Smooth muscle cell (in vitro differentiated cells): ENCODE measurements at regions not wholly inside any gene's neighbourhood (a gene's known extent, or its start where the extent isn't known, plus 50 kb on each side); places are given as distances from the start of the nearest gene placed in this dataset.

Experiments used
- DNase-seq: peaks from one replicate; lab custom pipeline; 2025; ENCODE audit not compliant: unreplicated experiment; lab: John Stamatoyannopoulos, UW
- H2AFZ ChIP-seq: fragments of 200-600 bp; sonication (generic); 2 replicates; pipeline ENCODE4 v1.6.0; 2016; ENCODE audit warnings: antibody characterized with exemption, low read depth, mild to moderate bottlenecking
- H3F3A ChIP-seq: fragments of 200-600 bp; sonication (generic); 2 replicates; pipeline ENCODE4 v1.6.0; 2017; ENCODE audit warnings: antibody characterized with exemption, low read depth
- H3K27ac ChIP-seq: fragments of 200-600 bp; sonication (generic); 2 replicates; pipeline ENCODE4 v1.5.1; 2016; ENCODE audit warnings: low read depth, mild to moderate bottlenecking
- H3K27me3 ChIP-seq: fragments of 200-600 bp; sonication (generic); 2 replicates; pipeline ENCODE4 v1.6.1; 2016; ENCODE audit warnings: low read depth, mild to moderate bottlenecking
- H3K36me3 ChIP-seq: fragments of 200-600 bp; sonication (generic); 2 replicates; pipeline ENCODE4 v1.5.1; 2016; ENCODE audit warnings: low read depth
- H3K4me1 ChIP-seq: fragments of 200-600 bp; sonication (generic); 2 replicates; pipeline ENCODE4 v1.5.1; 2016; ENCODE audit warnings: low read depth
- H3K4me2 ChIP-seq: fragments of 200-600 bp; sonication (generic); 2 replicates; pipeline ENCODE4 v1.6.0; 2016; ENCODE audit warnings: mild to moderate bottlenecking
- H3K4me3 ChIP-seq: fragments of 200-600 bp; sonication (generic); 2 replicates; pipeline ENCODE4 v1.5.1; 2016; ENCODE audit warnings: mild to moderate bottlenecking
- H3K79me2 ChIP-seq: fragments of 200-600 bp; sonication (generic); 2 replicates; pipeline ENCODE4 v1.6.0; 2016; ENCODE audit warnings: low read depth, mild to moderate bottlenecking
- H3K9ac ChIP-seq: fragments of 200-600 bp; sonication (generic); 2 replicates; pipeline ENCODE4 v1.6.0; 2016; ENCODE audit warnings: low read depth
- H3K9me3 ChIP-seq: fragments of 200-600 bp; sonication (generic); replicated peaks from 2 replicates; pipeline ENCODE4 v1.5.1; 2016; ENCODE audit warnings: low read depth
- H4K20me1 ChIP-seq: fragments of 200-600 bp; sonication (generic); 2 replicates; pipeline ENCODE4 v1.6.0; 2016; ENCODE audit warnings: low read depth
- CTCF ChIP-seq: fragments of 200-600 bp; sonication (generic); IDR thresholded peaks from 2 replicates; pipeline ENCODE4 v1.5.1; 2017; ENCODE audit warnings: borderline replicate concordance, mild to moderate bottlenecking, antibody characterized with exemption; ENCODE audit not compliant: insufficient read depth, poor library complexity, severe bottlenecking
- WGBS: methylation state at CpG from one replicate; pipeline ENCODE4 v1.1.7; 2016; ENCODE audit warnings: low lambda C conversion rate; 5-methylcytosine and 5-hydroxymethylcytosine counted together

GRCh38 chr11:92457250-92457649 lies 232.6 kb downstream of the FAT3 start:
- Histone ChIP-seq H2AFZ (no peak overlapping the region), H3K4me1 (peaks cover 3% of the 10 kb centered on the region), H3K4me2 (no peak overlapping the region), H3K79me2 (no peaks in the 10 kb centered on the region), H3K4me3 (no peak overlapping the region), H4K20me1 (no peaks in the 10 kb centered on the region), H3K27me3 (no peaks in the 10 kb centered on the region), H3K36me3 (no peaks in the 10 kb centered on the region), H3K9me3 (no peaks in the 10 kb centered on the region), H3K9ac (no peak overlapping the region), H3F3A (no peaks in the 10 kb centered on the region), H3K27ac (no peak overlapping the region)
- 88% methylated on average over 1 of the region's 1 CpG for WGBS
- DNase-seq = no peak
- no peak for TF ChIP-seq CTCF

GRCh38 chr11:92458486-92458885 lies 233.9 kb downstream of the FAT3 start:
- no peaks in the 10 kb centered on the region for H3K27me3 ChIP-seq
- H3K4me3 ChIP-seq = no peak overlapping the region
- DNase-seq = no peak
- no peak for TF ChIP-seq CTCF
- no peaks in the 10 kb centered on the region for H3K36me3 ChIP-seq
- H3K4me2 ChIP-seq = no peak overlapping the region
- no peaks in the 10 kb centered on the region for H3K9me3 ChIP-seq
- no peak overlapping the region for H3K27ac ChIP-seq
- no peaks in the 10 kb centered on the region for H3K79me2 ChIP-seq
- H4K20me1 ChIP-seq = no peaks in the 10 kb centered on the region
- H3F3A ChIP-seq = no peaks in the 10 kb centered on the region
- no peak overlapping the region for H2AFZ ChIP-seq
- peaks cover 3% of the 10 kb centered on the region for H3K4me1 ChIP-seq
- no peak overlapping the region for H3K9ac ChIP-seq

- Histone ChIP-seq H2AFZ (no peak overlapping the region), H3F3A (no peaks in the 10 kb centered on the region), H3K79me2 (no peaks in the 10 kb centered on the region), H3K27me3 (no peaks in the 10 kb centered on the region), H3K9ac (no peak overlapping the region), H3K4me3 (no peak overlapping the region), H3K4me2 (no peak overlapping the region), H3K4me1 (peaks cover 3% of the 10 kb centered on the region), H3K27ac (no peak overlapping the region), H3K9me3 (no peaks in the 10 kb centered on the region), H4K20me1 (no peaks in the 10 kb centered on the region), H3K36me3 (no peaks in the 10 kb centered on the region)
- DNase-seq = no peak
- no peak for TF ChIP-seq CTCF
- WGBS = 95% methylated on average over 4 of the region's 4 CpGs
These were observed 235.6 kb downstream of the FAT3 start for GRCh38 chr11:92460213-92460612.

GRCh38 chr11:92461447-92461846 lies 236.8 kb downstream of the FAT3 start:
- DNase-seq = no peak
- no peak overlapping the region for H3K4me3 ChIP-seq
- H3K36me3 ChIP-seq = no peaks in the 10 kb centered on the region
- H3K79me2 ChIP-seq = no peaks in the 10 kb centered on the region
- no peaks in the 10 kb centered on the region for H3K9me3 ChIP-seq
- H3K27ac ChIP-seq = no peak overlapping the region
- peaks cover 3% of the 10 kb centered on the region for H3K4me1 ChIP-seq
- H3K4me2 ChIP-seq = no peak overlapping the region
- H3K27me3 ChIP-seq = no peaks in the 10 kb centered on the region
- no peaks in the 10 kb centered on the region for H3F3A ChIP-seq
- no peak for TF ChIP-seq CTCF
- no peaks in the 10 kb centered on the region for H4K20me1 ChIP-seq
- WGBS = 95% methylated on average over 3 of the region's 3 CpGs
- H2AFZ ChIP-seq = no peak overlapping the region
- H3K9ac ChIP-seq = no peak overlapping the region
